Keratinocyte (primary cell): ENCODE measurements at regions not wholly inside any gene's neighbourhood (a gene's known extent, or its start where the extent isn't known, plus 50 kb on each side); places are given as distances from the start of the nearest gene placed in this dataset.

Experiments used
- EZH2 ChIP-seq: IDR thresholded peaks from one replicate; pipeline ENCODE4 v1.6.1; 2012; ENCODE audit warnings: inconsistent platforms, mild to moderate bottlenecking, low read length, moderate library complexity
- TF ChIP-seq, protein P1 (sequence below), 3 experiments: IDR thresholded peaks in 1 of 3; conservative IDR thresholded peaks in 1 of 3; optimal IDR thresholded peaks in 1 of 3; 2 replicates in 2 of 3; 3 replicates in 1 of 3; pipeline versions ENCODE3 to v1.5.1; 2011; ENCODE audit warnings: low read length in 3 of 3, mild to moderate bottlenecking in 3 of 3, moderate library complexity in 2 of 3, control low read depth in 1 of 3, inconsistent platforms in 1 of 3; ENCODE audit not compliant: insufficient read depth in 2 of 3; ENCODE audit errors: extremely low read depth in 1 of 3

DNA sequence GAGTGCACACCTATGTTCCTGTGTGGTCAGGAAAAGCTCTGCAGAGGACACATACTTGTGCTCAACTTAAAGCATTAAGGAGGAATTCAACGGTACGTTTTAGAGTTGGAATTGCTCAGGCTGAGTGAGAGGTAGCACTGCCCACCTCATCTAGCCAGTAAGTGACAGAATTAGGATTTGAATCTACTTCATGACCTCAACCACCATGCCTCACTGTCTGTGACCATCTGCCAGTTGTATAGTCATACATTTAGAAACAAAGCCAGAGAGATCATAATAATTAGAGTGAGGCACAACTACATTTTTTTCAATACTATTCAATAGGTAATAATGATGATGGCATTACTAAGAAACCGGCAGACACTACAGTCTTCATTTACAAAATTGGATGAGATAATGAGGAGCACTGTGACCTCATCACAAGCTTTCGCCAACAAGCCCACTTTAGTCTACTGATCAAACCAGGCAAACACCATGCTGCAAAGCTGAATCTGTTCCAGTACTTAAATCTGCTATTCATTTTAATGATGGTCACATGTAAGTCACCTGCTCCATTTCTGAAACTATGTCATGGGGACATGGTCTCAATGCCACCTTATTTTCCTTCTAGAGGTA, 1018.4 kb downstream of the TMEM182 start:
- TF ChIP-seq, protein P1, sequence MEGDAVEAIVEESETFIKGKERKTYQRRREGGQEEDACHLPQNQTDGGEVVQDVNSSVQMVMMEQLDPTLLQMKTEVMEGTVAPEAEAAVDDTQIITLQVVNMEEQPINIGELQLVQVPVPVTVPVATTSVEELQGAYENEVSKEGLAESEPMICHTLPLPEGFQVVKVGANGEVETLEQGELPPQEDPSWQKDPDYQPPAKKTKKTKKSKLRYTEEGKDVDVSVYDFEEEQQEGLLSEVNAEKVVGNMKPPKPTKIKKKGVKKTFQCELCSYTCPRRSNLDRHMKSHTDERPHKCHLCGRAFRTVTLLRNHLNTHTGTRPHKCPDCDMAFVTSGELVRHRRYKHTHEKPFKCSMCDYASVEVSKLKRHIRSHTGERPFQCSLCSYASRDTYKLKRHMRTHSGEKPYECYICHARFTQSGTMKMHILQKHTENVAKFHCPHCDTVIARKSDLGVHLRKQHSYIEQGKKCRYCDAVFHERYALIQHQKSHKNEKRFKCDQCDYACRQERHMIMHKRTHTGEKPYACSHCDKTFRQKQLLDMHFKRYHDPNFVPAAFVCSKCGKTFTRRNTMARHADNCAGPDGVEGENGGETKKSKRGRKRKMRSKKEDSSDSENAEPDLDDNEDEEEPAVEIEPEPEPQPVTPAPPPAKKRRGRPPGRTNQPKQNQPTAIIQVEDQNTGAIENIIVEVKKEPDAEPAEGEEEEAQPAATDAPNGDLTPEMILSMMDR (optimal IDR thresholded peaks at IDR 0.05 in 1 of 3, IDR thresholded peaks at IDR 0.05 in 1 of 3, conservative IDR thresholded peaks at IDR 0.05 in 1 of 3; ENCODE audit: extremely low read depth in 1 of 3, insufficient read depth in 2 of 3, low read length in 3 of 3) = no peak
- no peak for TF ChIP-seq EZH2
